Fibroblast of lung (primary cell): ENCODE measurements at regions not wholly inside any gene's neighbourhood (a gene's known extent, or its start where the extent isn't known, plus 50 kb on each side); places are given as distances from the start of the nearest gene placed in this dataset.

Source experiments
- DNase-seq, 2 donors: peaks; one replicate each; pipeline versions ENCODE4 v3.0.0 to v3.0.0-alpha.2; 2010; ENCODE audit warnings: low read depth in 2 of 2
- H2AFZ ChIP-seq: 2 replicates; pipeline ENCODE4 v1.5.1; 2012; ENCODE audit warnings: low read length, control low read depth, inconsistent platforms
- H3K27ac ChIP-seq: 2 replicates; pipeline ENCODE4 v1.5.1; 2011; ENCODE audit warnings: low read length, control low read depth; ENCODE audit not compliant: insufficient read depth
- H3K27me3 ChIP-seq: 2 replicates; pipeline ENCODE4 v1.5.1; 2011; ENCODE audit warnings: mild to moderate bottlenecking, low read length; ENCODE audit not compliant: control insufficient read depth, insufficient read depth
- H3K36me3 ChIP-seq: 2 replicates; pipeline ENCODE4 v1.5.1; 2011; ENCODE audit warnings: low read length; ENCODE audit not compliant: control insufficient read depth, insufficient read depth
- H3K4me1 ChIP-seq: 2 replicates; pipeline ENCODE4 v1.5.1; 2011; ENCODE audit warnings: low read length; ENCODE audit not compliant: control insufficient read depth, insufficient read depth; ENCODE audit errors: extremely low read depth
- H3K4me2 ChIP-seq: 2 replicates; pipeline ENCODE4 v1.5.1; 2011; ENCODE audit warnings: low read length, control low read depth; ENCODE audit not compliant: insufficient read depth; ENCODE audit errors: extremely low read depth
- H3K4me3 ChIP-seq, 4 experiments: fragments of 200-600 bp in 1 of 4; sonication (generic) in 1 of 4; replicated peaks in 1 of 4; 2 replicates each; pipeline ENCODE4 v1.5.1; 2011 to 2016; ENCODE audit warnings: low read length in 4 of 4, low read depth in 3 of 4, mild to moderate bottlenecking in 3 of 4, control low read depth in 2 of 4, inconsistent platforms in 1 of 4, mixed read lengths in 1 of 4; ENCODE audit not compliant: insufficient read depth in 1 of 4; ENCODE audit errors: control extremely low read depth in 1 of 4
- H3K79me2 ChIP-seq: 2 replicates; pipeline ENCODE4 v1.5.1; 2012; ENCODE audit warnings: mild to moderate bottlenecking, low read length, inconsistent platforms; ENCODE audit not compliant: control insufficient read depth, insufficient read depth
- H3K9ac ChIP-seq: 2 replicates; pipeline ENCODE4 v1.5.1; 2011; ENCODE audit warnings: mild to moderate bottlenecking, low read length, control low read depth; ENCODE audit not compliant: insufficient read depth
- H3K9me3 ChIP-seq: 2 replicates; pipeline ENCODE4 v1.5.1; 2012; ENCODE audit warnings: low read depth, low read length; ENCODE audit not compliant: control insufficient read depth, insufficient read depth
- H4K20me1 ChIP-seq: 2 replicates; pipeline ENCODE4 v1.5.1; 2011; ENCODE audit warnings: low read length; ENCODE audit not compliant: control insufficient read depth, insufficient read depth; ENCODE audit errors: extremely low read depth
- CTCF ChIP-seq, 2 donors: IDR thresholded peaks in 1 of 2; conservative IDR thresholded peaks in 1 of 2; 1 replicate in 1 of 2; 2 replicates in 1 of 2; pipeline ENCODE4 v1.5.1; 2011 to 2012; ENCODE audit warnings: low read length in 2 of 2, control low read depth in 1 of 2, inconsistent platforms in 1 of 2, low read depth in 1 of 2, mild to moderate bottlenecking in 1 of 2
- EZH2 ChIP-seq: IDR thresholded peaks from 2 replicates; pipeline ENCODE4 v1.5.1; 2012; ENCODE audit warnings: low read length, control low read depth, mild to moderate bottlenecking; ENCODE audit errors: missing control alignments

- no peak for DNase-seq
- H3K79me2 ChIP-seq: no peaks in the 10 kb centered on the region
These were observed 85.1 kb downstream of the GNL3L start for GRCh38 chrX:54615109-54615508.

GRCh38 chrX:54633641-54634040 is 103.6 kb downstream of the GNL3L start:
- H4K20me1 ChIP-seq: no peaks in the 10 kb centered on the region
- no peaks in the 10 kb centered on the region for H3K9me3 ChIP-seq
- H3K4me3 ChIP-seq: no peak overlapping the region
- no peak overlapping the region for H3K9ac ChIP-seq
- no peaks in the 10 kb centered on the region for H3K79me2 ChIP-seq
- no peak overlapping the region for H3K27ac ChIP-seq
- H3K4me1 ChIP-seq: no peaks in the 10 kb centered on the region
- no peak overlapping the region for H2AFZ ChIP-seq
- no peaks in the 10 kb centered on the region for H3K27me3 ChIP-seq
- TF ChIP-seq CTCF (conservative IDR thresholded peaks at IDR 0.05 in 1 of 2, IDR thresholded peaks at IDR 0.05 in 1 of 2; ENCODE audit: low read depth in 1 of 2, low read length in 2 of 2) (no peak), EZH2 (no peak)
- no peaks in the 10 kb centered on the region for H3K36me3 ChIP-seq
- no peak overlapping the region for H3K4me2 ChIP-seq
- peak in 1 of 2 donors; percentile 56 for DNase-seq

More at GRCh38 chrX:54615109-54615508, 85.1 kb downstream of the GNL3L start:
- no peak overlapping the region for H3K4me3 ChIP-seq
- no peaks in the 10 kb centered on the region for H3K27me3 ChIP-seq
- no peak overlapping the region for H3K9ac ChIP-seq
- no peaks in the 10 kb centered on the region for H3K4me1 ChIP-seq
- no peaks in the 10 kb centered on the region for H4K20me1 ChIP-seq
- H3K27ac ChIP-seq: no peak overlapping the region
- H3K9me3 ChIP-seq: no peaks in the 10 kb centered on the region
- no peak overlapping the region for H3K4me2 ChIP-seq
- H3K36me3 ChIP-seq: no peaks in the 10 kb centered on the region
- no peak overlapping the region for H2AFZ ChIP-seq
- no peak for TF ChIP-seq CTCF (conservative IDR thresholded peaks at IDR 0.05 in 1 of 2, IDR thresholded peaks at IDR 0.05 in 1 of 2; ENCODE audit: low read depth in 1 of 2, low read length in 2 of 2)
- TF ChIP-seq EZH2: no peak

GRCh38 chrX:54639018-54639345 is 109.0 kb downstream of the GNL3L start:
- H3K27ac ChIP-seq: peak overlapping the region; percentile 94
- H3K79me2 ChIP-seq: no peaks in the 10 kb centered on the region
- no peak for DNase-seq
- peak overlapping the region in 3 of 4 experiments; percentile 51 to 66 (median 61) for H3K4me3 ChIP-seq
- peak overlapping the region; percentile 13 for H3K4me2 ChIP-seq
- no peak overlapping the region for H2AFZ ChIP-seq
- no peaks in the 10 kb centered on the region for H4K20me1 ChIP-seq
- no peaks in the 10 kb centered on the region for H3K4me1 ChIP-seq
- TF ChIP-seq CTCF (conservative IDR thresholded peaks at IDR 0.05 in 1 of 2, IDR thresholded peaks at IDR 0.05 in 1 of 2; ENCODE audit: low read depth in 1 of 2, low read length in 2 of 2) (no peak), EZH2 (no peak)
- H3K9ac ChIP-seq: no peak overlapping the region
- H3K9me3 ChIP-seq: no peaks in the 10 kb centered on the region
- H3K27me3 ChIP-seq: no peaks in the 10 kb centered on the region
- H3K36me3 ChIP-seq: no peaks in the 10 kb centered on the region
